Ectodermal cell (in vitro differentiated cells): ENCODE measurements at regions not wholly inside any gene's neighbourhood (a gene's known extent, or its start where the extent isn't known, plus 50 kb on each side); places are given as distances from the start of the nearest gene placed in this dataset.

ENCODE experiments used
- H3K27ac ChIP-seq: 2 replicates; pipeline ENCODE4 v1.7.0; 2013; ENCODE audit warnings: mild to moderate bottlenecking, low read depth, low read length; ENCODE audit not compliant: insufficient read depth, poor library complexity, severe bottlenecking
- H3K27me3 ChIP-seq: 2 replicates; pipeline ENCODE4 v1.7.0; 2013; ENCODE audit warnings: mild to moderate bottlenecking, low read length; ENCODE audit not compliant: insufficient read depth, control insufficient read depth, poor library complexity, severe bottlenecking
- H3K36me3 ChIP-seq: one replicate; pipeline ENCODE4 v1.7.0; 2013; ENCODE audit warnings: low read length; ENCODE audit not compliant: control insufficient read depth, insufficient read depth
- H3K4me1 ChIP-seq: one replicate; pipeline ENCODE4 v1.7.0; 2013; ENCODE audit warnings: low read length; ENCODE audit not compliant: control insufficient read depth, insufficient read depth
- H3K4me3 ChIP-seq: 2 replicates; pipeline ENCODE4 v1.7.0; 2013; ENCODE audit warnings: low read depth, low read length, control low read depth; ENCODE audit not compliant: insufficient read depth
- H3K9me3 ChIP-seq: 2 replicates; pipeline ENCODE4 v1.7.0; 2013; ENCODE audit warnings: mild to moderate bottlenecking, low read length, moderate library complexity; ENCODE audit not compliant: control insufficient read depth
- WGBS, 2 experiments: methylation state at CpG; one replicate each; pipeline ENCODE4 v1.1.7; 2013; ENCODE audit warnings: missing lambda C conversion rate in 2 of 2; 5-methylcytosine and 5-hydroxymethylcytosine counted together

DNA sequence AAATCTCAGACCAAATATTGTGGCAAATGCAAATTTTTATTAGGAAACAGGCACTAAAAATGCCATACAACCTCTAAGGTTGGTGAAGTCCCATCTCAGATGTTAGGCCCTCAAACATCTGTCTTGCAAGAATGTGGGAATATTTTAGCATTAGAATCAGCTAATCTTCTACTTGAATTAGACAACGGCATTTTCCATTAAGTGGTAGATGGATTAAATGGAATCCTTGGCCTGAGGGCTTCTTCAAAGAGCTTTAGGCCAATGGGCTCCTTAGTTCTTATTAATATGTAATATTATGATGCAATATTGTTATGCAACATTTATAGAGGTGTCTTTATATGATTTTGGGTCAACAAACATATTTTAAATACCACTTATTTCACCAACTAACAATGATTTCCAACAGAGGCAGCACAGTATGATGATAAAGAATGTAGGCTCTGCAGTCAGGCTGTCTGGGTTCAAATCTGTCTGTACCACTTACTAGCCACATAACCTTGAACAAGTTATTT is 122.9 kb upstream of the PLEKHA5 start:
- WGBS, 2 experiments, result 88 to 92% methylated on average over 1 of the region's 1 CpG
- H3K4me1 ChIP-seq, result peaks cover 27% of the 10 kb centered on the region
- no peaks in the 10 kb centered on the region for H3K36me3 ChIP-seq
- no peak overlapping the region for H3K27ac ChIP-seq
- no peak overlapping the region for H3K4me3 ChIP-seq
- no peaks in the 10 kb centered on the region for H3K9me3 ChIP-seq
- H3K27me3 ChIP-seq, result no peaks in the 10 kb centered on the region

GRCh38 chr12:19008102-19008501 is 121.4 kb upstream of the PLEKHA5 start:
- Histone ChIP-seq H3K36me3 (no peaks in the 10 kb centered on the region), H3K4me3 (no peak overlapping the region), H3K9me3 (no peaks in the 10 kb centered on the region), H3K4me1 (peaks cover 25% of the 10 kb centered on the region), H3K27me3 (no peaks in the 10 kb centered on the region), H3K27ac (no peak overlapping the region)
- 100% methylated on average over 1 of the region's 2 CpGs; no CpG with 5 or more reads in 1 of the 2 experiments for WGBS, 2 experiments

DNA sequence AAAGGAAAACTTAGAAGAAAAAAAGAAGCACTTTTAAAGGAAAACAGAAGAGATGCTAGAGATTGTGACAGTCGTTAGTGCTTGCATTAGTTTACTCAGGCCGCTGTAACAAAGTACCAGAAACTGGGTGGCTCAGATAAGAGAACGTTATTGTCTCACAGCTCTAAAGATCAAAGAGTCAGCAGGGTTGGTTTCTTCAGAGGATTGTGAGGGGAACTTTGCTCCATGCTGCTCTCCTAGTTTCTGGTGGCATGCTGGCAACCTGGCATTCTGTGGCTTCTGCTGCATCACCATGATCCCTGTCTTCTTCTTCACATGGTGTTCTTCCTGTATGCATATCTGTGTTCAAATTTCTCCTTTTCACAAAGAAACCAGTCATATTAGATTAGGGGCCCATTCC is 119.4 kb upstream of the PLEKHA5 start:
- H3K4me3 ChIP-seq, result no peak overlapping the region
- H3K36me3 ChIP-seq, result no peaks in the 10 kb centered on the region
- WGBS, 2 experiments, result 55 to 67% methylated on average over 3 of the region's 3 CpGs

DNA sequence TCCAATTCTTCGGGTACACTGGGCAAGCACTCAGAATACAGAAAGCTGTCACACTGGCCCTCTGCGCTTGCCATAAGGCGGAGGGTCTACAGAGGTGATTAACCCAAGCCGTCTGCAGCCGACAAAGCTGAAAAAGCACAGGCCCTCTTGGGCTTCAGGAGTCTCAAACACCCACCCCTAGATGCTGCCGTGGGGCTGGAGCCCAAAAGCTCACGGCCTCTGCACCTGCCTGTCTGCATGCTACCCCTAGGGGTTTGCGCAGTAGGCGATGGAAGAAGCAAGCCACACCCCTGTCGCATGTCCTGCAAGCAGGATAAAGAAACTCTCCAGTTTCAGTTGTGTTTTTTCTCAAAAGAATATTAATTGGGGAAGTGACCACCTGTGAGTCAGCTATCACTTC is 118.8 kb upstream of the PLEKHA5 start:
- Histone ChIP-seq H3K36me3 (no peaks in the 10 kb centered on the region), H3K27me3 (no peaks in the 10 kb centered on the region), H3K4me1 (peaks cover 5% of the 10 kb centered on the region), H3K4me3 (no peak overlapping the region), H3K9me3 (no peaks in the 10 kb centered on the region), H3K27ac (no peak overlapping the region)
- 94 to 96% methylated on average over 10 of the region's 10 CpGs for WGBS, 2 experiments

More for the DNA sequence above, 119.4 kb upstream of the PLEKHA5 start:
- no peaks in the 10 kb centered on the region for H3K27me3 ChIP-seq
- H3K4me1 ChIP-seq, result peaks cover 11% of the 10 kb centered on the region
- H3K27ac ChIP-seq, result no peak overlapping the region
- no peaks in the 10 kb centered on the region for H3K9me3 ChIP-seq

DNA sequence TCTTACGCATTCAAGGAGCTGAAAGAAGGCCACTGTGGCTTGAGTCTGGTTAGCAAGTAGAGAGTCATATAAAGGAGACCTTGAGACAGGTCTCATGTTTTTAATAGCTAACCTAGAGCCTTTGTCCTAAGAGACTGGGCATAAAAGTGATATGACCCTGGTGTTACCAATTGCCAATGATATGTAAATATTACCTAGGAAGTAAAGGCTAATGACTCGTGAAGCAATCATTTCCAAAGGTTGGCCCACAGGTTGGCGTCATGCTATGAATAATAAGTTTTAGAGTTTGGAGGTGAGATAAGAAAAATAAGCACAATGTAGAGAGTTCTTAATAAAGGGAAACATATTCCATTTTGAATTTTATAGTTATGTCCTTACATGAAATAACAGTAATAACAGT is 116.6 kb upstream of the PLEKHA5 start:
- Histone ChIP-seq H3K4me3 (no peak overlapping the region), H3K27ac (no peak overlapping the region), H3K27me3 (no peaks in the 10 kb centered on the region), H3K9me3 (no peaks in the 10 kb centered on the region), H3K4me1 (peaks cover 5% of the 10 kb centered on the region), H3K36me3 (no peaks in the 10 kb centered on the region)
- 96 to 98% methylated on average over 3 of the region's 3 CpGs for WGBS, 2 experiments

DNA sequence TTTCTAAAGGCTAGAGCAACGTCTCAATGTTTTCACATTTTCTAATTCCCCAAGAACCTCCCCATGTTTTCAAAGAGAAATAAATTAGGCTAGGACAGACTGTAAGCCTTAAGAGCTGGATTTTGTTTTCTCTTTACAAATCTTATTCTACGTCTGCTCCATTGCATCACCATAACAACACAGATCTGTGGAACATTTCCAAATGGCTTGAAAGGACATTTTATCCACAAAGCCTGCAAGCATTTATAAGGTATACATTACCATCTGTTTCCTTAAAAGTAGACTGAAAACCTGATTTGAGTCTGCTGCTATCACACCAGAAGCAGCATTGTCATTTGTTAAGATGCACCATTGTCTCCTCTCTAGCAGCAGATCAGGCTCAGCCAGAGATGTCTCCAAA is 115.3 kb upstream of the PLEKHA5 start:
- Histone ChIP-seq H3K9me3 (no peaks in the 10 kb centered on the region), H3K4me3 (no peak overlapping the region), H3K36me3 (no peaks in the 10 kb centered on the region), H3K4me1 (peaks cover 5% of the 10 kb centered on the region), H3K27ac (no peak overlapping the region), H3K27me3 (no peaks in the 10 kb centered on the region)
- 82 to 83% methylated on average over 2 of the region's 2 CpGs for WGBS, 2 experiments

DNA sequence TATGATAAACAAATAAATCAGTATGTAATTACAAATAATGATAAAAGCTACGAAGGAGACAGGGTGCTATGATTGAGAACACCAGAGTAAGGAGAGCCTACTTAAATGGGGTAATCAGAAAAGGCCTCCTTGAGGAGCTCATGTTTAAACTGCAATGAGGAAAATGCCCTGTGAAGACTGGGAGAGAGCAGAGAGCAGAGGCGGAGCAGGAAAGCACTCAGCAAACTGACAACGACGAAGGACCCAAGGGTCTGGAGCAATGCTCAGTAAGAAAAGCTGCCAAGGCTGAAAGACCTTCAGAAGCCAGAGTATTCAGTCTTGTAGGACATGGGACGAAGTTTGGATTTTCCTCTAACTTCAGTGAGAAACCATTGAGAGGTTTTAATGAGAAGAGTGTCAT is 114.2 kb upstream of the PLEKHA5 start:
- 87 to 89% methylated on average over 5 of the region's 5 CpGs for WGBS, 2 experiments
- Histone ChIP-seq H3K4me1 (peaks cover 5% of the 10 kb centered on the region), H3K4me3 (no peak overlapping the region), H3K9me3 (no peaks in the 10 kb centered on the region), H3K27ac (no peak overlapping the region), H3K27me3 (no peaks in the 10 kb centered on the region), H3K36me3 (no peaks in the 10 kb centered on the region)

GRCh38 chr12:19018302-19018970 is 111.1 kb upstream of the PLEKHA5 start:
- no peak overlapping the region for H3K4me3 ChIP-seq
- peaks cover 5% of the 10 kb centered on the region for H3K4me1 ChIP-seq
- H3K9me3 ChIP-seq, result no peaks in the 10 kb centered on the region
- no peaks in the 10 kb centered on the region for H3K27me3 ChIP-seq
- 87 to 96% methylated on average over 1 of the region's 1 CpG for WGBS, 2 experiments
- no peaks in the 10 kb centered on the region for H3K36me3 ChIP-seq
- H3K27ac ChIP-seq, result no peak overlapping the region

DNA sequence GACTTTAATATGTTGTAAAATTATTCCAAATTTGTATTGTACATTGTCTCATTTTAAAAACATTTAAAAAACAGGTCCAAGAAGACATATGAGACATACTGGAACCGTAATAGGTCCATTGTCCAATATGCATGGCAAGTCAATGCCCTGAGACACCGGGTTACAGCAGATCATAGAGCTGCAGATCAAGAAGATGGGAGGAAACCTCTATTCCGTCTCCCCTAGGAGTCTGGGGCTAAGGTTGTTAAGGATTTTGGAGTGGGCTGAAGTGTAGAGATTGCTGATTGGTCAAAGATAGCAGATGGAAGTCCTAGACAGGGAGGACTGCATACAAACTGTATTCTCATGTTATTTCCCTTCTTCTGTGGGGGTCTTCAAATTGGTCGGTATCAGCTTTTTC is 108.3 kb upstream of the PLEKHA5 start:
- H3K36me3 ChIP-seq, result no peaks in the 10 kb centered on the region
- H3K4me3 ChIP-seq, result no peak overlapping the region
- H3K27me3 ChIP-seq, result no peaks in the 10 kb centered on the region
- no peaks in the 10 kb centered on the region for H3K9me3 ChIP-seq
- no peak overlapping the region for H3K27ac ChIP-seq
- peaks cover 1% of the 10 kb centered on the region for H3K4me1 ChIP-seq
- 96 to 97% methylated on average over 4 of the region's 4 CpGs for WGBS, 2 experiments

DNA sequence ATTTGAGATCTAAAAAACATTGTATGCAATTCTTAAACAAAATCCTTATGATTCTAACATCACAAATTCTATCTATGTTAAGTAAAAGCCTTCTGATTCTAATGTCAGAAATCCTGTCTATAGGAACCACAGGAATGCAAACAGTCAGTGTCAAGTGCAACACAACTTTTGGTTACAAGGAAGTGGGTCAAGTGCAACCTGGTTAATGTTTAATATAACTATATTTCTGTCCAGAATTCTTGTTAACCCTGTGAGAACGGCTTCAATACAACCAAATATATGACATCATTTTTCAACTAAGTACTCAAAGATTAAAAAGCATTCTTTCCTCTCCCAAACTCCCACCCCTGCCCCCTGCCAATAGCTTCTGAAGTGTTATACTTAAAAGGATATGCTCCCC is 107.9 kb upstream of the PLEKHA5 start:
- H3K27ac ChIP-seq, result no peak overlapping the region
- no peaks in the 10 kb centered on the region for H3K9me3 ChIP-seq
- H3K27me3 ChIP-seq, result no peaks in the 10 kb centered on the region
- H3K4me1 ChIP-seq, result peaks cover 3% of the 10 kb centered on the region
- H3K36me3 ChIP-seq, result no peaks in the 10 kb centered on the region
- WGBS, 2 experiments, result 88 to 100% methylated on average over 1 of the region's 1 CpG
- no peak overlapping the region for H3K4me3 ChIP-seq
